T1000 (cell line): ENCODE measurements at regions not wholly inside any gene's neighbourhood (a gene's known extent, or its start where the extent isn't known, plus 50 kb on each side); places are given as distances from the start of the nearest gene placed in this dataset.

Source experiments
- DNase-seq: peaks from one replicate; lab custom pipeline; 2025; ENCODE audit warnings: mixed read lengths; lab: John Stamatoyannopoulos, UW

GRCh38 chr2:147792966-147793617 is 51.7 kb upstream of the ACVR2A start:
- DNase-seq: no peak

DNA sequence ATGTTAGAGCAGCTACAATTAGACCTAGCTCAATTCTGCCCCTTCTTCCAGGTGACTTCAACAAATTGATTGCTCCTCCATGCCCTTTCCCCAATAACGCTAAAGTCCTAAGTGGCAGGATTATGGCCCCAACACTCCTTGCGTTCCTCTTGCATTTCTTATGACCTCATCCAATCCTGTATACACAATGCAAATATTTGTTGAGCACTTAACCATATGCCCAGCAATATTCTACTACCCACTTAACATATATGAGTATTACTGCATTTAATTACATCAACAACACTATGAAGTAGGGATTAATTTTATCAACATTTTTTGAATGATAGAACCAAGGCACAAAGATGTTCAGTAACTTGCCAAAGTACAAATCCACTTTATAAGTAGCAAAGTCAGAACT is 54.2 kb upstream of the ACVR2A start:
- no peak for DNase-seq

DNA sequence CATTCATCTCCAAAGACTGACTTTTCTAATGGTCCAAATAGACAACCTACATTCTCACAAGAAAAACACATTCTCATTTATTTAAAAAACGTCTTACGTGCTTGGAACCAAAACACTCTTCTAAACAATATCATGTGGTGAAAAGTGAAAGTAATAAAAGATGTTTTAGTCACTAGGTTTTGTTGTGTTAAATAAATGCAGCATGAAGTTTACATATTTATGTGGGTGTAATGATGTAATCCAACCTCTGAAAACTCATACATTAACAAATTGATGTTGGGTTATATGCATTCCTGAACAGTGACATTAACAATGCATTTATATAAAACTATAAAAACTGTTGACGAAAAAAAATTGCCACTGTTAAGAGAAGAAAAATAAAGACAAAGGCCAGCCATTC is 55.1 kb upstream of the ACVR2A start:
- no peak for DNase-seq

GRCh38 chr2:147789287-147789686 is 55.5 kb upstream of the ACVR2A start:
- DNase-seq: no peak

- DNase-seq: no peak
Measured at GRCh38 chr2:147782141-147782930, 62.5 kb upstream of the ACVR2A start.

DNA sequence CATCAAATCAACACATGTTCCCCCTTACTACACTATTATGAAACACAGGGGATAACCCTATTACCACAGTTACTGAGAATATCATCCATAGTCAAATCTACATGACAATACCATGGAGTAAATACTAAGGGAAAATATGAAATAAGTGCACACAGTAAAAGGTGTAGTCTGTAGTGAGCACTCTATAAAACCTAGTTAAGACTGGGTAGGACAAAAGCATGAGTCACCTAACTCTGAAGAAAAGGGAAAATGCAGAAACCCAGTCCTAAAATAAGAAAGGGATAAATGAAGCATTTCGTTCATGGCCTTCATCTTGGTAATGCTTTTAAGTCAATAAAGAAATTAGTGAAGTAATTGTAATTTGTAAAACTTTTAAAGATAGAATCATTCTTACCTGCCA is 65.4 kb upstream of the ACVR2A start:
- DNase-seq: no peak

- DNase-seq: no peak
Measured at GRCh38 chr2:147777394-147777793, 67.4 kb upstream of the ACVR2A start.

- DNase-seq: no peak
Measured at GRCh38 chr2:147774805-147775204, 70.0 kb upstream of the ACVR2A start.

- no peak for DNase-seq
Measured at GRCh38 chr2:147773479-147773878, 71.3 kb upstream of the ACVR2A start.

GRCh38 chr2:147772781-147773180 is 72.0 kb upstream of the ACVR2A start:
- DNase-seq: no peak

GRCh38 chr2:147763861-147764260 is 81.0 kb upstream of the ACVR2A start:
- no peak for DNase-seq

DNA sequence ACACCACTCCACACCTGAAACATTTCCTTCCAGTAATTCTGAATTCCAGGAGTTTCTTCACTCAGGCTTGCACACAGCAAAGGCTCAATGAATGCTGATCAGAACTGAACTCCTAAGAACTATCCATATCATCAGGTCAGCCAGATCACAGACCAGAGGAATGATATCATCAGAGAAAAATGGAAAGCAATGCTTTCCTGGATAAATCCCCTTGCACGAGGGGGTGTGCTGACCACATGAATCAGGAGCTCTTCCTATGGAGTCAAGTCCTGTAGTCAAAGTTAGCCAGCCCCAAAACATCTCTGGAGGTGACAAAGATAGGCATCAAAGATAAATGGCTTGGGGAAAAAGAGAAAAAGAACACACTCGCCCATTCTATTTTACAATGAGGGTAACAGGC is 83.8 kb upstream of the ACVR2A start:
- no peak for DNase-seq

DNA sequence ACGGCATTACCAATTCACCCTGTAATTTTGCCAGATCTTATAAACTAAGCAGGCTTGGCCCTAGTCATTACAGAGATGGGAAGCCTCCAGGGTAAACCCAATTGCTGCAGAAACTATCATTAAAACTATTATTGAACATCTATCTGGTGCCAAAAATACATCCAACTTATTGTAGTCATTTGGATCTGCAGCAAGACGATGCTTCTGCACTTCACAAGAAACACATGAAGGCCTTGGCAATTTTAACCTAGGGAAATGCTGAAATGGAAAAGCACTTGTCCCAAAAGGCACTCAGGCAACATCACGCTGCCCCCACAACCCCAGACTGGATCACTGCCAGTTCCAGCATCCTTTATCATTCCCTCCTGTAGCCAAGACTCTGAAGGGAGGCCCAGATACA is 85.3 kb upstream of the ACVR2A start:
- no peak for DNase-seq

- no peak for DNase-seq
Measured at GRCh38 chr2:147758821-147759220, 86.0 kb upstream of the ACVR2A start.

DNA sequence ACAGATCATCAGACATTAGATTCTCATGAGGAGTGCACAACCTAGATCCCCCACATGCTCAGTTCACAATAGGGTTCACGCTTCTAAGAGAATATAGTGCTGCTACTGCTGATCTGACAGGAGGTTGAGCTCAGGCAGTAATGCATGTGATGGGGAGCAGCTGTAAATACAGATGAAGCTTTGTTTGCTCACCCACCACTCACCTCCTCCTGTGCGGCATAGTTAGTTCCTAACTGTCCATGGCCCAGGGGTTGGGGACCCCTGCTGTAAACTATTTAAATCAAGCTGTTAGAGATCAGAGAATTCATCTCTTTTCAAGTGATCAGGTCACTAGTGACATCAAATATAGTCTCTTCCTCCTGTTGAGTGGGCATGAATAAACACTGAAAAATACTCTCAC is 88.8 kb upstream of the ACVR2A start:
- no peak for DNase-seq

DNA sequence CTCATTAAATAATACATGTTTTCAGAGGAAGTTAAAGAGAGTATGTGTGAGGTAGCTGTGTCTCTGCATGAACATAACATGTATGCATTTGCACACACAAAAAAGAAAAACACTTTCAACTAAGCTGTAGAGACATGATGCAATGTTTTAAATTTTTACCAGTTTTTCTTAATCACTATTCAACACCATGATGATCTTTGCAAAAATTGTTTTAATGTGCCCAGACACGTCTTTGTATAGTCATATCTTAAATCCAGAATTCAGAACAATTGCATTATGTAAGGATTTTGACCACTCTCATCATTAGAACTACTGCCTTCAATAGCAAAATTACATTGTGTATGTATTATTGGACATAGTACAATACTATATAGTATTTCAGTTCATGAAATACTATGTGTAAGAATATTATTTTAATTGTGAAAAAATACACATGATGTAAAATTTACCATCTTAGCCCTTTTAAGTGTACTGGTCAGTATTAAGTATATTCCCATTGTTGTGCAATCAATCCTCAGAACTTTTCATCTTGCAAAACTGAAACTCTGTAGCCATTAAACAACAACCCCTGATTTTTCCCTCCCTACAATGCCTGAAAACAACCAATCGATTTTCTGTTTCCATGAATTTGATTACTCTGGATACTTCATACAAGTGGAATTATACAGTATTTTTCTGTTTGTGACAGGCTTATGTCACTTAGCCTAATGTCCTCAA is 104.5 kb upstream of the ACVR2A start:
- no peak for DNase-seq

DNA sequence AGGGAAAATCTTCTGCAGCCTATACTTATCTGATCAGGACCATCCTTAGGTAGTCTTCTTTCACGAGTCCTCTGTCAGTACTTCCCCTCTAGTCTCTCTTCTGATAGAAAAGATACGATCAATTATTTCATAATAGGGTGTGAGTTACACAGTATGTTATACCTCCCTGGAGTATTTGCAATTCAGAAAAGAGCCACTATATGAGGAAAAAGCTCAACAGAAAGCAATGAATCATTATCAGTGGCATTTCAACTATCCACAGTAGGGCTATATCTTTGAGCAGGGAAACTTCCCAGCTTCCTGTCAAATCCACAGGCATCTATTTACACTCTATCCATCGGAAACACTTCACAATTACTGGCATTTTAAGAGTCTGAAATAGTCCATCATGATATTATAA is 105.3 kb upstream of the ACVR2A start:
- no peak for DNase-seq

DNA sequence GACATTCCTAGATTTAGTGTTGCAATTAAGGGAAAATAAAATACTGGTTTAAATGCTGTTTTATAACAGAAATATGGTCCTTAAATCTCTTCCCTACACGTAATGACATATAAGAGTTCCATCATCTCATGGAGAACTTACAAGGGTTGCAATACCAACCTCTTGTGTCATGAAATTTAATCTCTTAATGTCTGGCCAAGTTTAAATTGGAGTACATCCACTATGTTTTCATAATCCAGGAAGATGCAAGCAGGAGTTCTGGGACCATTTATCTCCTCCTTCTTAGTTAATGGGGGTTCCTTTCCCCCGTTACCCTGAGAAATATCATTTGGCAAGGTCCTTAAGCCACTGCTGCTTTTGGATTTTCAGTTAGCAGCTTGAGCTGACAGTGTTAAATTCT is 126.0 kb upstream of the ACVR2A start:
- no peak for DNase-seq

DNA sequence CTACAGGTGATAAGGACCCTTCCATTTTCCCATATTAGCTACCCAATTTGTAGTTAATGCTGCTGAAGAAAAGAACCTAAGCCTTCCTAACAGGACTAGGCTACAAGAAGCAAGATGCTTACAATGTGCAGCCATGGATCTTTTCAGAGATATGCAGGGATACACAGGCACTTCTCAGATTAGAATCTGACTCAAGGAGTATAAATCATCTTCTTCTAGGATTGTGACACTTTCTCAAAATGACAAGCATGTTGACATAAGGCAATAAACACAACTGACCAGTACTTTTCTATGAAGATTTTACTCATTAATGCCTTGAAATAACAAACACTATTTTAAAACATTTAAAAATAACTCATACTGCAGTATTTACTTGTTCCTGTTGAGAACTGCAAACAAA is 127.9 kb upstream of the ACVR2A start:
- no peak for DNase-seq

GRCh38 chr2:147715807-147716206 is 129.0 kb upstream of the ACVR2A start:
- no peak for DNase-seq

DNA sequence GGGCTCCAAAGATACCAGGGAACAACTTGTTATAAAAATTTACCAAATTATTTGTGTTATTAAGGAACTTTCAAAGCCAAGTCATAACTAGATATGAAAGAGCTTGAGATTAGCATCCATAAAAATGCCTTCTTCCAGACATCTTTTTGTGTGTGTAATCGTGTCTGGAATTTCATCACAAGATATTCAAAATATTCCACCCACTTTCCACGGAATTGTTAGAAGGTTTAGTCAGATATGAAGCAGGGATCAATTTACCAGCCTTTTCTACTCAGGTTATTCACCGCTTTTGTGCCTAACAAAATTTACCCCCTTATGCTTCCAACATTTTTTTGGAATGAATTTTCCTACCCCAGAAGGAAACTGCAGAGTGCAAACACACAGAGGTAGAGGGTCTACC is 130.2 kb upstream of the ACVR2A start:
- no peak for DNase-seq

DNA sequence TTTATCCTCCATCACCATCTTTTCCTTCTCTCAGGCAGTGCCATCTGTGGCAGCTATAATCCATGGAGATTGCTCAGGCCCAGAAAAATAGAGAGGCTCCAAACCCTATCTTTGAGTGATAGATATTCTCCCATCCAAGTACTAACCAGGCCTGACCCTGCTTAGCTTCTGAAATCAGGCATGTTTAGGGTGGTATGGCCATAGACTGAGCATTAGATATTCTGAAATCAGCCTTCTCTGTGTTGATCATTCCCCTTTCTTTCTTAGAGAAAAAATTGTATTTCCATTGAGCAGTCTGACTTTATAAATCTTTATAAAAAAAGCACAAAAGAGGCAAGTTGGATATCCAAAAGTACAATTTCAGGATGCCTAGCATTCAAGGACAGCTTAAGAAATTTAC is 131.5 kb upstream of the ACVR2A start:
- no peak for DNase-seq

DNA sequence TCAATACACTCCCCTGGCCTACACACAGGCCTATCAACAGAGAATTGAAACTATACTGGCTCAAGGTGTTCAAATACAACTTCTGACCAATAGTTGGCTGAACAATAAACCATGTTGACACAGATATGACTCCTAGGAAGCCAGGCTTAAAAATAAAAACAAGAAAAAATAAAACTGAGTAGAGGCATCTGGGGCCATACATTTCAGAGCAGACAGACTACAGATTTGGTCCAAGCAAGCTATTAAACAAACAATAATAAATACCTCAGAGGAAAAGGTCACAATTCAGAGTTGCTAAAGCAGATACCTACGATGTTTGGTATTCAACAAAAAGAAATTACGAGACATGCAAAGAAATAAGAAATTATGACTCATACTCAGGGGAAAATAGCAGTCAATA is 132.8 kb upstream of the ACVR2A start:
- no peak for DNase-seq
